ENCODE measurements at regions not wholly inside any gene's neighbourhood (a gene's known extent, or its start where the extent isn't known, plus 50 kb on each side); places are given as distances from the start of the nearest gene placed in this dataset.

DNA sequence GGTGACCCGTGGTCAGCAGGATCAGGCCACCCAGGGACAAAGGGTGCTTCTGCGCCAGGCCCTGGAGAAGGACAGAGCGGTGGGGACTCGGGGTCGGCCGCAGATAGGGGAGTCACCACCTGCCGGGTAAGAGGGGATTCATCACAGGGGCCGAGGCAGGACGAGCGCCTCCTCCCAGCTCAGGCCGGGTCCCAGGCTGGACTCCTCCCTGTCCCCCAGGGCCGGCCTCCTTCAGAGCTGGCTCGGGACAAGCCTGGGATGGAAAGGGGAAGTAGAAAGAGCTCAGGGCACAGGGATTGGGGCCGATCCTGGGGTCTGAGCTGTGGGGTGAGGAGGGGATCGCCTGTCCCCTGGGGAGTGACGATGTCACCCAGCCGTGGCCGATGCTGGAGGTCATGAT lies 139.4 kb downstream of the GPCPD1 start:
- Histone ChIP-seq H3K9ac (no peak overlapping the region), H4K20me1 (ENCODE audit: insufficient read depth) (no peaks in the 10 kb centered on the region), H3F3A (ENCODE audit: insufficient read depth) (no peaks in the 10 kb centered on the region), H3K27ac (no peak overlapping the region), H3K36me3 (ENCODE audit: low read depth) (no peaks in the 10 kb centered on the region), H2AFZ (peak overlapping the region; percentile 71; the same call in 1 of the 2 replicates), H3K9me3 (ENCODE audit: low read depth) (no peaks in the 10 kb centered on the region), H3K79me2 (ENCODE audit: insufficient read depth) (no peaks in the 10 kb centered on the region), H3K27me3 (replicated peaks; ENCODE audit: insufficient read depth) (peaks cover 8% of the 10 kb centered on the region; the same call in 1 of the 2 replicates), H3K4me3 (peak overlapping the region; percentile 55; the same call in 1 of the 2 replicates), H3K4me1 (ENCODE audit: insufficient read depth) (no peaks in the 10 kb centered on the region), H3K9me2 (ENCODE audit: insufficient read depth) (no peaks in the 10 kb centered on the region), H3K4me2 (ENCODE audit: unreplicated experiment) (no peak overlapping the region)
- in situ Hi-C loops (cut with MboI): no loop called here
- TF ChIP-seq EZH2 (IDR thresholded peaks at IDR 0.05; ENCODE audit: insufficient read depth, poor library complexity, severe bottlenecking) (no peak), EZH2phosphoT487 (IDR thresholded peaks at IDR 0.05; ENCODE audit: insufficient read depth, low read depth) (no peak)
- WGBS, 2 experiments (ENCODE audit: low coverage in 1 of 2, low lambda C conversion rate in 2 of 2, missing lambda C conversion rate in 2 of 2): 72 to 76% methylated on average over 16 to 17 of the region's 18 CpGs
- no peak for DNase-seq

DNA sequence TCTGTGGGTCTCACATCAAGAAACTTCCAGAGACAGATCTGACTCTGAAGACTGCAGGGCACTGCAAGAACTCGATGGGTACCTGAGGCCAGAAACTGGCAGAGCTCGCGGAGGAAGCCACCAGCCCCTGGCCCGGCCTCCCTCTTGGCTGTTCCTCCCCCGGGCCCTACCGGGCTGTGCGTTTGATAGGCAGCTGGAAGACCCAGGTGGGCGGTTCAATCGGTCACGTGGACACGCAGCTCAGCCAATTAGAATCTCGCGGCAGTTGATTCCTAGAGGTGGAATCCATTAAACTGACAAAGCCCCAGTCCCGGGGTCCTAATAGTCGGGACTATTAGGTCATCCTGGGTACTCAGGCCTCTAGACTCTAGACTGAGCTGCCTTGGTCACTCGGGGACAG lies 139.9 kb downstream of the GPCPD1 start:
- H3K9me3 ChIP-seq (ENCODE audit: low read depth): no peaks in the 10 kb centered on the region
- no peak overlapping the region for H3K4me3 ChIP-seq
- no peak overlapping the region for H2AFZ ChIP-seq
- no peaks in the 10 kb centered on the region for H3K4me1 ChIP-seq (ENCODE audit: insufficient read depth)
- H3K4me2 ChIP-seq (ENCODE audit: unreplicated experiment): no peak overlapping the region
- DNase-seq: no peak
- in situ Hi-C loops (cut with MboI): no loop called here
- no peaks in the 10 kb centered on the region for H3K36me3 ChIP-seq (ENCODE audit: low read depth)
- H3K9ac ChIP-seq: no peak overlapping the region
- H3K27ac ChIP-seq: no peak overlapping the region
- TF ChIP-seq EZH2phosphoT487 (IDR thresholded peaks at IDR 0.05; ENCODE audit: insufficient read depth, low read depth): no peak
- no peak for TF ChIP-seq EZH2 (IDR thresholded peaks at IDR 0.05; ENCODE audit: insufficient read depth, poor library complexity, severe bottlenecking)
- H3K27me3 ChIP-seq (replicated peaks; ENCODE audit: insufficient read depth): peaks cover 8% of the 10 kb centered on the region; the same call in 1 of the 2 replicates
- H4K20me1 ChIP-seq (ENCODE audit: insufficient read depth): no peaks in the 10 kb centered on the region
- 60 to 62% methylated on average over 16 of the region's 16 CpGs for WGBS, 2 experiments (ENCODE audit: low coverage in 1 of 2, low lambda C conversion rate in 2 of 2, missing lambda C conversion rate in 2 of 2)
- H3F3A ChIP-seq (ENCODE audit: insufficient read depth): no peaks in the 10 kb centered on the region
- no peaks in the 10 kb centered on the region for H3K79me2 ChIP-seq (ENCODE audit: insufficient read depth)
- H3K9me2 ChIP-seq (ENCODE audit: insufficient read depth): no peaks in the 10 kb centered on the region

- Histone ChIP-seq H3K4me2 (ENCODE audit: unreplicated experiment) (no peak overlapping the region), H3K79me2 (ENCODE audit: insufficient read depth) (no peaks in the 10 kb centered on the region), H2AFZ (no peak overlapping the region), H4K20me1 (ENCODE audit: insufficient read depth) (no peaks in the 10 kb centered on the region), H3K9ac (no peak overlapping the region), H3K9me3 (ENCODE audit: low read depth) (no peaks in the 10 kb centered on the region), H3K4me3 (no peak overlapping the region), H3K27me3 (replicated peaks; ENCODE audit: insufficient read depth) (peaks cover 9% of the 10 kb centered on the region; the same call in 1 of the 2 replicates), H3K36me3 (ENCODE audit: low read depth) (no peaks in the 10 kb centered on the region), H3K4me1 (ENCODE audit: insufficient read depth) (no peaks in the 10 kb centered on the region), H3K9me2 (ENCODE audit: insufficient read depth) (no peaks in the 10 kb centered on the region), H3F3A (ENCODE audit: insufficient read depth) (no peaks in the 10 kb centered on the region), H3K27ac (no peak overlapping the region)
- in situ Hi-C loops (cut with MboI): no loop called here
- no peak for DNase-seq
- WGBS, 2 experiments (ENCODE audit: low coverage in 1 of 2, low lambda C conversion rate in 2 of 2, missing lambda C conversion rate in 2 of 2): 44 to 47% methylated on average over 4 of the region's 4 CpGs
- no peak for TF ChIP-seq EZH2 (IDR thresholded peaks at IDR 0.05; ENCODE audit: insufficient read depth, poor library complexity, severe bottlenecking)
Observed at GRCh38 chr20:5470458-5470857, 140.3 kb downstream of the GPCPD1 start.

DNA sequence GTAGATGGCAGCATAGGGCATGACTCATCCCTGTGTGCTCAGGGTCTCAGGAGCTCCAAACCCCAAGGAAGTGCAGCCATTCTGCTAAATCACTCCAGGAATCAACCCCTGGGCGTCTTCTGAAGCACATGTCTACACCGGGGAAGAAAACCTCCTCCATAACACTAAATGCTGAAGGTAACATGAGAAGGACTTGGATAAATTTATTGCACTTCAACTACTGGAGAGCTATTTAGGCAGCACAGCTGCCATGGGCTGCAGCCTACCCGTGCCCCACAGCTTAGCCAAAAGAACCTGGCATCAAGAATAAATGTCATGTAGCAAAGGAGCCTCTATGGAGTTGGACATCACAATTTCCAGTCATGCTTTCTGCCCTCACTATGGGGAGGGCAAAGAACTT lies 141.7 kb downstream of the GPCPD1 start:
- in situ Hi-C loops (cut with MboI): no loop called here
- no peaks in the 10 kb centered on the region for H3K9me3 ChIP-seq (ENCODE audit: low read depth)
- TF ChIP-seq EZH2phosphoT487 (IDR thresholded peaks at IDR 0.05; ENCODE audit: insufficient read depth, low read depth): no peak
- H3K27me3 ChIP-seq (replicated peaks; ENCODE audit: insufficient read depth): peaks cover 11% of the 10 kb centered on the region; the same call in 1 of the 2 replicates
- H3K9ac ChIP-seq: no peak overlapping the region
- no peak overlapping the region for H3K4me2 ChIP-seq (ENCODE audit: unreplicated experiment)
- DNase-seq: no peak
- no peaks in the 10 kb centered on the region for H3F3A ChIP-seq (ENCODE audit: insufficient read depth)
- no peak overlapping the region for H3K27ac ChIP-seq
- no peak overlapping the region for H3K4me3 ChIP-seq
- 16 to 19% methylated on average over 3 of the region's 3 CpGs for WGBS, 2 experiments (ENCODE audit: low coverage in 1 of 2, low lambda C conversion rate in 2 of 2, missing lambda C conversion rate in 2 of 2)
- no peaks in the 10 kb centered on the region for H3K9me2 ChIP-seq (ENCODE audit: insufficient read depth)
- H2AFZ ChIP-seq: no peak overlapping the region
- H4K20me1 ChIP-seq (ENCODE audit: insufficient read depth): no peaks in the 10 kb centered on the region
- H3K36me3 ChIP-seq (ENCODE audit: low read depth): no peaks in the 10 kb centered on the region
- H3K4me1 ChIP-seq (ENCODE audit: insufficient read depth): no peaks in the 10 kb centered on the region
- H3K79me2 ChIP-seq (ENCODE audit: insufficient read depth): no peaks in the 10 kb centered on the region

DNA sequence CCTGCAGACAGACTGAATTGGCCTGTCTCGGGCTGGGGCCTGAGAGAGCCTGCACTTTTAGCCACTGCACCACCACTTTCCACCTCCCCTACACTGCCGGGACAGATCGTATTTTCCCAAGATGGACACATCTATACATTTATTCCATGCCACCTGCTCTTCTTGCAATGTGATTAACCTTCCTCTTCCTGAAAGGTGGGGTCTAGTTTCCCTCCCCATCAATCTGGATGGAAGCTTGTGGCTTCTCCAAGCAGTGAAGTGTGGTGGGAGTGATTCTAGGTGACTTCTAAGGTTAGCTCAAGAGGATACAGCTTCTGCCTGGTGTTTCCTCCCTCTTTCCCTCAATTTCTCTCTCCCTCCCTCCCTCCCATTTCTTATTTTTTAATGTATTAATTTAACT lies 143.7 kb downstream of the GPCPD1 start:
- Histone ChIP-seq H3K4me1 (ENCODE audit: insufficient read depth) (no peaks in the 10 kb centered on the region), H3K4me2 (ENCODE audit: unreplicated experiment) (no peak overlapping the region), H2AFZ (no peak overlapping the region), H3K79me2 (ENCODE audit: insufficient read depth) (no peaks in the 10 kb centered on the region), H3K9ac (no peak overlapping the region), H3K27ac (no peak overlapping the region), H4K20me1 (ENCODE audit: insufficient read depth) (no peaks in the 10 kb centered on the region), H3K9me3 (ENCODE audit: low read depth) (no peaks in the 10 kb centered on the region), H3K9me2 (ENCODE audit: insufficient read depth) (no peaks in the 10 kb centered on the region), H3K36me3 (ENCODE audit: low read depth) (no peaks in the 10 kb centered on the region), H3K4me3 (no peak overlapping the region), H3F3A (ENCODE audit: insufficient read depth) (no peaks in the 10 kb centered on the region), H3K27me3 (replicated peaks; ENCODE audit: insufficient read depth) (peaks cover 11% of the 10 kb centered on the region; the same call in 1 of the 2 replicates)
- TF ChIP-seq EZH2 (IDR thresholded peaks at IDR 0.05; ENCODE audit: insufficient read depth, poor library complexity, severe bottlenecking) (no peak), EZH2phosphoT487 (IDR thresholded peaks at IDR 0.05; ENCODE audit: insufficient read depth, low read depth) (no peak)
- in situ Hi-C loops (cut with MboI): no loop called here
- 50 to 52% methylated on average over 3 of the region's 3 CpGs for WGBS, 2 experiments (ENCODE audit: low coverage in 1 of 2, low lambda C conversion rate in 2 of 2, missing lambda C conversion rate in 2 of 2)
- no peak for DNase-seq
